ENCODE measurements at regions not wholly inside any gene's neighbourhood (a gene's known extent, or its start where the extent isn't known, plus 50 kb on each side); places are given as distances from the start of the nearest gene placed in this dataset.

GRCh38 chr12:126830778-126831680 lies 1435.9 kb upstream of the TMEM132C start:
- no peak for DNase-seq

- no peak for DNase-seq
Measured at GRCh38 chr12:126837697-126838096, 1429.3 kb upstream of the TMEM132C start.

- DNase-seq: no peak
Measured at GRCh38 chr12:126843915-126844669, 1422.9 kb upstream of the TMEM132C start.

GRCh38 chr12:126847005-126847629 lies 1419.9 kb upstream of the TMEM132C start:
- no peak for DNase-seq

- no peak for DNase-seq
Measured at GRCh38 chr12:126855768-126856167, 1411.2 kb upstream of the TMEM132C start.

- no peak for DNase-seq
Measured at GRCh38 chr12:126856958-126857357, 1410.0 kb upstream of the TMEM132C start.

GRCh38 chr12:126858560-126858959 lies 1408.4 kb upstream of the TMEM132C start:
- DNase-seq: no peak

GRCh38 chr12:126860210-126860609 lies 1406.8 kb upstream of the TMEM132C start:
- no peak for DNase-seq

- no peak for DNase-seq
Measured at GRCh38 chr12:126862500-126862899, 1404.5 kb upstream of the TMEM132C start.

GRCh38 chr12:126869644-126870043 lies 1397.3 kb upstream of the TMEM132C start:
- no peak for DNase-seq

GRCh38 chr12:126873701-126874100 lies 1393.3 kb upstream of the TMEM132C start:
- DNase-seq: no peak

GRCh38 chr12:126874427-126875026 lies 1392.4 kb upstream of the TMEM132C start:
- peak; percentile 33 to 62 for DNase-seq

GRCh38 chr12:126879842-126880241 lies 1387.1 kb upstream of the TMEM132C start:
- no peak for DNase-seq

- no peak for DNase-seq
Measured at GRCh38 chr12:126883697-126884096, 1383.3 kb upstream of the TMEM132C start.

GRCh38 chr12:126889501-126889900 lies 1377.5 kb upstream of the TMEM132C start:
- no peak for DNase-seq

- no peak for DNase-seq
Measured at GRCh38 chr12:126890097-126890496, 1376.9 kb upstream of the TMEM132C start.

- DNase-seq: no peak
Measured at GRCh38 chr12:126891789-126892188, 1375.2 kb upstream of the TMEM132C start.

GRCh38 chr12:126895951-126896913 lies 1370.7 kb upstream of the TMEM132C start:
- DNase-seq: no peak

GRCh38 chr12:126897102-126897501 lies 1369.9 kb upstream of the TMEM132C start:
- DNase-seq: no peak

- DNase-seq: no peak
Measured at GRCh38 chr12:126897778-126898177, 1369.2 kb upstream of the TMEM132C start.

GRCh38 chr12:126898562-126898961 lies 1368.4 kb upstream of the TMEM132C start:
- DNase-seq: no peak
